ENCODE measurements at regions not wholly inside any gene's neighbourhood (a gene's known extent, or its start where the extent isn't known, plus 50 kb on each side); places are given as distances from the start of the nearest gene placed in this dataset.

DNA sequence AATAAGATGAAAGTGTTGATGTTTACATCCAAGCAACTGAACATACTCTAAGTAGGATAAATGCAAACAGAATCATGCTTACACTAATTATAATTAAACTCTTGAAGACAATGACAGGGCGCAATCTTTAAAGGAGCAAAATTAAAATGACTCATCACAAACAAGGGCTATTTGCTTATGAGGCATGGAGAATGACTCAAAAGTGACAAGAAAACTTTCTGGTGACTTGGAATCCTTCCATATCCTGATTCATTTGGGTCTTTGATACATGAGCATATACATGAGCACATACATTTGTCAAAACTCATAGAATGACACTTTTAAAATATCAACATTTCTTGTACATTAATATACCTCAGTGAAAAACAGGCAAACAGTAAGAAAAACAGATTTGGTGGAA is 1632.3 kb downstream of the KCNT2 start (continued):
- TF ChIP-seq, protein P1, sequence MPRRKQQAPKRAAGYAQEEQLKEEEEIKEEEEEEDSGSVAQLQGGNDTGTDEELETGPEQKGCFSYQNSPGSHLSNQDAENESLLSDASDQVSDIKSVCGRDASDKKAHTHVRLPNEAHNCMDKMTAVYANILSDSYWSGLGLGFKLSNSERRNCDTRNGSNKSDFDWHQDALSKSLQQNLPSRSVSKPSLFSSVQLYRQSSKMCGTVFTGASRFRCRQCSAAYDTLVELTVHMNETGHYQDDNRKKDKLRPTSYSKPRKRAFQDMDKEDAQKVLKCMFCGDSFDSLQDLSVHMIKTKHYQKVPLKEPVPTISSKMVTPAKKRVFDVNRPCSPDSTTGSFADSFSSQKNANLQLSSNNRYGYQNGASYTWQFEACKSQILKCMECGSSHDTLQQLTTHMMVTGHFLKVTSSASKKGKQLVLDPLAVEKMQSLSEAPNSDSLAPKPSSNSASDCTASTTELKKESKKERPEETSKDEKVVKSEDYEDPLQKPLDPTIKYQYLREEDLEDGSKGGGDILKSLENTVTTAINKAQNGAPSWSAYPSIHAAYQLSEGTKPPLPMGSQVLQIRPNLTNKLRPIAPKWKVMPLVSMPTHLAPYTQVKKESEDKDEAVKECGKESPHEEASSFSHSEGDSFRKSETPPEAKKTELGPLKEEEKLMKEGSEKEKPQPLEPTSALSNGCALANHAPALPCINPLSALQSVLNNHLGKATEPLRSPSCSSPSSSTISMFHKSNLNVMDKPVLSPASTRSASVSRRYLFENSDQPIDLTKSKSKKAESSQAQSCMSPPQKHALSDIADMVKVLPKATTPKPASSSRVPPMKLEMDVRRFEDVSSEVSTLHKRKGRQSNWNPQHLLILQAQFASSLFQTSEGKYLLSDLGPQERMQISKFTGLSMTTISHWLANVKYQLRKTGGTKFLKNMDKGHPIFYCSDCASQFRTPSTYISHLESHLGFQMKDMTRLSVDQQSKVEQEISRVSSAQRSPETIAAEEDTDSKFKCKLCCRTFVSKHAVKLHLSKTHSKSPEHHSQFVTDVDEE (CRISPR knock-in tag; IDR thresholded peaks at IDR 0.05): no peak

DNA sequence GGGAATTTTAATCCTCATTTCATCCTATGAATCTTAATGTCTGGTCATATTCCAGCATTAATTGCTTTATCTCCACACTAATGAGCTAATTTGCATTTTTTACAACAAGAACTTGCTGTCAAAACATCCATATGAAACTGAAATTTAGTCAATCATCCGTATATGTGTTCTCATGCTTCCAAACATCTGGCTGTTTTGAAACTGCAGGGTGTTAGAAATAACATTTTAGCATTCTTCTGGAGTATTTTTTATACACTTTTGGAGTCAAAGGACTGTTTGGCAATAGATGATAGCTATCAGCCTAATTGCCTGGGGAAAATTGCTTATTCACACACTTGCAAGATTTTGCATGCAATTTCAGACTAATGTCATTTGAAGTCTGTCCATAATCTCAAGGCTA is 1639.3 kb downstream of the KCNT2 start:
- TF ChIP-seq ZFP3 (CRISPR knock-in tag; IDR thresholded peaks at IDR 0.05) (no peak), ZNF70 (CRISPR knock-in tag; IDR thresholded peaks at IDR 0.05) (no peak), TCF4 (CRISPR knock-in tag; IDR thresholded peaks at IDR 0.05; ENCODE audit: borderline replicate concordance) (no peak), CSDC2 (CRISPR knock-in tag; IDR thresholded peaks at IDR 0.05) (no peak)
- no peak for ATAC-seq

DNA sequence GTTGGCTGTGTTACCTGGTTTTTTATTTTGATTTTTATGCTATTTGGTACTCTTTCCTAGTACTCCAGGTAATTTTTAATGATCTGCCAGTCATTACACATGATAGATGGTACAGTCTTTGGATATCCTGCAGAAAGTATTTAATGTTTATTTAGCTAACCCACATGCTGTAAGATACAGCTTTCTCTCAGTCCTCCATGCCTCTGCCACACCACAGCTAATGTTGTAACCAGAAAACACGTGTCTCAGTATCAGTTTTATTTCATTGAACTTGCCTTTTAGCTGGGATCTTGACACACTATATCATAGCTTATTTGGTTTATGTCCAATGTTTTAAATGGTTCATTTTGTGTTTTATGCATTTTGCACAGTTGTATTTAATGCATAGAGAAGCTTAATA is 1648.4 kb downstream of the KCNT2 start:
- TF ChIP-seq CSDC2 (CRISPR knock-in tag; IDR thresholded peaks at IDR 0.05) (no peak), ZFP30 (CRISPR knock-in tag; IDR thresholded peaks at IDR 0.05) (no peak), OSR1 (CRISPR knock-in tag; IDR thresholded peaks at IDR 0.05) (no peak), ZC3H10 (CRISPR knock-in tag; IDR thresholded peaks at IDR 0.05) (no peak), ZFP3 (CRISPR knock-in tag; IDR thresholded peaks at IDR 0.05) (no peak), PPARA (CRISPR knock-in tag; IDR thresholded peaks at IDR 0.05; ENCODE audit: borderline replicate concordance) (no peak), ZNF70 (CRISPR knock-in tag; IDR thresholded peaks at IDR 0.05) (no peak), TCF4 (CRISPR knock-in tag; IDR thresholded peaks at IDR 0.05; ENCODE audit: borderline replicate concordance) (no peak), ARNTL (CRISPR knock-in tag; IDR thresholded peaks at IDR 0.05; ENCODE audit: borderline replicate concordance, low read depth) (no peak), TOX (CRISPR knock-in tag; IDR thresholded peaks at IDR 0.05; ENCODE audit: borderline replicate concordance) (no peak), RARB (CRISPR knock-in tag; IDR thresholded peaks at IDR 0.05) (no peak), ZNF8 (CRISPR knock-in tag; IDR thresholded peaks at IDR 0.05) (no peak), ZNF565 (CRISPR knock-in tag; conservative IDR thresholded peaks at IDR 0.05; ENCODE audit: low read depth) (no peak)
- TF ChIP-seq, protein P2, sequence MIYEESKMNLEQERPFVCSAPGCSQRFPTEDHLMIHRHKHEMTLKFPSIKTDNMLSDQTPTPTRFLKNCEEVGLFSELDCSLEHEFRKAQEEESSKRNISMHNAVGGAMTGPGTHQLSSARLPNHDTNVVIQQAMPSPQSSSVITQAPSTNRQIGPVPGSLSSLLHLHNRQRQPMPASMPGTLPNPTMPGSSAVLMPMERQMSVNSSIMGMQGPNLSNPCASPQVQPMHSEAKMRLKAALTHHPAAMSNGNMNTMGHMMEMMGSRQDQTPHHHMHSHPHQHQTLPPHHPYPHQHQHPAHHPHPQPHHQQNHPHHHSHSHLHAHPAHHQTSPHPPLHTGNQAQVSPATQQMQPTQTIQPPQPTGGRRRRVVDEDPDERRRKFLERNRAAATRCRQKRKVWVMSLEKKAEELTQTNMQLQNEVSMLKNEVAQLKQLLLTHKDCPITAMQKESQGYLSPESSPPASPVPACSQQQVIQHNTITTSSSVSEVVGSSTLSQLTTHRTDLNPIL (CRISPR knock-in tag; IDR thresholded peaks at IDR 0.05; ENCODE audit: low read depth): no peak
- TF ChIP-seq, protein P1 (CRISPR knock-in tag; IDR thresholded peaks at IDR 0.05): no peak
- TF ChIP-seq, protein P3, sequence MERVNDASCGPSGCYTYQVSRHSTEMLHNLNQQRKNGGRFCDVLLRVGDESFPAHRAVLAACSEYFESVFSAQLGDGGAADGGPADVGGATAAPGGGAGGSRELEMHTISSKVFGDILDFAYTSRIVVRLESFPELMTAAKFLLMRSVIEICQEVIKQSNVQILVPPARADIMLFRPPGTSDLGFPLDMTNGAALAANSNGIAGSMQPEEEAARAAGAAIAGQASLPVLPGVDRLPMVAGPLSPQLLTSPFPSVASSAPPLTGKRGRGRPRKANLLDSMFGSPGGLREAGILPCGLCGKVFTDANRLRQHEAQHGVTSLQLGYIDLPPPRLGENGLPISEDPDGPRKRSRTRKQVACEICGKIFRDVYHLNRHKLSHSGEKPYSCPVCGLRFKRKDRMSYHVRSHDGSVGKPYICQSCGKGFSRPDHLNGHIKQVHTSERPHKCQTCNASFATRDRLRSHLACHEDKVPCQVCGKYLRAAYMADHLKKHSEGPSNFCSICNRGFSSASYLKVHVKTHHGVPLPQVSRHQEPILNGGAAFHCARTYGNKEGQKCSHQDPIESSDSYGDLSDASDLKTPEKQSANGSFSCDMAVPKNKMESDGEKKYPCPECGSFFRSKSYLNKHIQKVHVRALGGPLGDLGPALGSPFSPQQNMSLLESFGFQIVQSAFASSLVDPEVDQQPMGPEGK (CRISPR knock-in tag; IDR thresholded peaks at IDR 0.05; ENCODE audit: borderline replicate concordance): no peak
- ATAC-seq: no peak

DNA sequence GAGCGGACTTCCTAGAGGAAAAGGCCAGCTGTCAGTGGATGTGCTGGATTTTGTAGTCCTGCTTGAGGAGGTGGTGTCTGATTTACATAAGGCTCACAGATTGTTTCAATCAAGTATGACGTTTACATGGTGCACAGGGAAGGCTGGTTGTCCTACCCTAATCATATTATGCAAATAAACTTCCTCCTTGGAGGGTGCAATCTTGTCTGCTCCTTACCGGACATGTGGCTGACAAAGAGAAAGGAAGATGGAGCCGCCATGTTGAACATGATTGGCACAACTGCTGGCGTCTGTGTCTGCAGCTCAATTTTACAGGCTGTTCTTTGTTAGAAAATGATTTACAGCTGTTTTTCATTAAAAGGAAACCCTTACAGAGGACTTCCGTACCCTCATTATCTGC is 1656.1 kb downstream of the KCNT2 start:
- no peak; the same call in 2 of the 3 replicates for ATAC-seq
- TF ChIP-seq GLIS3 (CRISPR knock-in tag; IDR thresholded peaks at IDR 0.05): no peak
- no peak for TF ChIP-seq ARNTL (CRISPR knock-in tag; IDR thresholded peaks at IDR 0.05; ENCODE audit: borderline replicate concordance, low read depth)
- TF ChIP-seq, protein P4, sequence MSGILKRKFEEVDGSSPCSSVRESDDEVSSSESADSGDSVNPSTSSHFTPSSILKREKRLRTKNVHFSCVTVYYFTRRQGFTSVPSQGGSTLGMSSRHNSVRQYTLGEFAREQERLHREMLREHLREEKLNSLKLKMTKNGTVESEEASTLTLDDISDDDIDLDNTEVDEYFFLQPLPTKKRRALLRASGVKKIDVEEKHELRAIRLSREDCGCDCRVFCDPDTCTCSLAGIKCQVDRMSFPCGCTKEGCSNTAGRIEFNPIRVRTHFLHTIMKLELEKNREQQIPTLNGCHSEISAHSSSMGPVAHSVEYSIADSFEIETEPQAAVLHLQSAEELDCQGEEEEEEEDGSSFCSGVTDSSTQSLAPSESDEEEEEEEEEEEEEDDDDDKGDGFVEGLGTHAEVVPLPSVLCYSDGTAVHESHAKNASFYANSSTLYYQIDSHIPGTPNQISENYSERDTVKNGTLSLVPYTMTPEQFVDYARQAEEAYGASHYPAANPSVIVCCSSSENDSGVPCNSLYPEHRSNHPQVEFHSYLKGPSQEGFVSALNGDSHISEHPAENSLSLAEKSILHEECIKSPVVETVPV (CRISPR knock-in tag; IDR thresholded peaks at IDR 0.05): no peak
